ENCODE measurements at regions not wholly inside any gene's neighbourhood (a gene's known extent, or its start where the extent isn't known, plus 50 kb on each side); places are given as distances from the start of the nearest gene placed in this dataset.

DNA sequence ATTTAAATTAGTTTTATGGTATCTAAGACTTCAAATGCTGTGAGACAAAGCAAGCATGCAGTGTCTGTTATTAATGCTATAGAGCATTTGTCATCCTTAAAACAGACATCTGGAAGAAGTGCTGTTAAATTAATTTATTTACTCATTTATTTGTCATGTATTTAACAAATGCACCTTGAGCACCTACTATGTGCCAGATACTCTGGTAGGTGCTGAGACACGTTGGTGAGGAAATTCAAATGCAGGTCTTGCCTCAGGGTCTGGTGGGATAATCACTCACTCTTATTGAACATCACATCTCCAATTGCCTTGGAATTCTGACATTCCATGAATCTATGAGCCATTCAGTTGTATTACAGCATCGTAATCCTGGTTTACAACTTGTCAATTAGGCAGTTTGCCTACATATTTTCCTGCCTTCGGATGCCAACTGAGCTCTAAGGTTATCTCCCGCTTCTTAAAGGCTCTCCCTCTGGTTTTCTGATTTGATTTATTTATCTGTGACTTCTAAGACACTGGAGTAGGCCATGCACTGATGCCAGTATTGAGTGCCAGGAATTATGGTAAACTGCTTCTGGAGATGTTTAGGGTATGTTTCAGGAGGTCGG is 56.0 kb upstream of the RPS23 start:
- Histone ChIP-seq H3K27me3 (no peaks in the 10 kb centered on the region), H3K36me3 (no peaks in the 10 kb centered on the region), H3K27ac (peak overlapping the region in 2 of 4 donors; percentile 56 to 57), H3K9me3 (no peaks in the 10 kb centered on the region), H3K4me3 (no peak overlapping the region), H3K4me1 (peaks cover 0 to 25% (median 2%) of the 10 kb centered on the region in 4 donors)
- no peak for DNase-seq (ENCODE audit: low spot score in 2 of 2)
- TF ChIP-seq POLR2A (IDR thresholded peaks at IDR 0.05) (no peak), EP300 (IDR thresholded peaks at IDR 0.05) (no peak)
- TF ChIP-seq, protein P1, sequence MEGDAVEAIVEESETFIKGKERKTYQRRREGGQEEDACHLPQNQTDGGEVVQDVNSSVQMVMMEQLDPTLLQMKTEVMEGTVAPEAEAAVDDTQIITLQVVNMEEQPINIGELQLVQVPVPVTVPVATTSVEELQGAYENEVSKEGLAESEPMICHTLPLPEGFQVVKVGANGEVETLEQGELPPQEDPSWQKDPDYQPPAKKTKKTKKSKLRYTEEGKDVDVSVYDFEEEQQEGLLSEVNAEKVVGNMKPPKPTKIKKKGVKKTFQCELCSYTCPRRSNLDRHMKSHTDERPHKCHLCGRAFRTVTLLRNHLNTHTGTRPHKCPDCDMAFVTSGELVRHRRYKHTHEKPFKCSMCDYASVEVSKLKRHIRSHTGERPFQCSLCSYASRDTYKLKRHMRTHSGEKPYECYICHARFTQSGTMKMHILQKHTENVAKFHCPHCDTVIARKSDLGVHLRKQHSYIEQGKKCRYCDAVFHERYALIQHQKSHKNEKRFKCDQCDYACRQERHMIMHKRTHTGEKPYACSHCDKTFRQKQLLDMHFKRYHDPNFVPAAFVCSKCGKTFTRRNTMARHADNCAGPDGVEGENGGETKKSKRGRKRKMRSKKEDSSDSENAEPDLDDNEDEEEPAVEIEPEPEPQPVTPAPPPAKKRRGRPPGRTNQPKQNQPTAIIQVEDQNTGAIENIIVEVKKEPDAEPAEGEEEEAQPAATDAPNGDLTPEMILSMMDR (IDR thresholded peaks at IDR 0.05) = no peak
- 64 to 82% methylated on average over 5 of the region's 5 CpGs for WGBS, 2 donors

DNA sequence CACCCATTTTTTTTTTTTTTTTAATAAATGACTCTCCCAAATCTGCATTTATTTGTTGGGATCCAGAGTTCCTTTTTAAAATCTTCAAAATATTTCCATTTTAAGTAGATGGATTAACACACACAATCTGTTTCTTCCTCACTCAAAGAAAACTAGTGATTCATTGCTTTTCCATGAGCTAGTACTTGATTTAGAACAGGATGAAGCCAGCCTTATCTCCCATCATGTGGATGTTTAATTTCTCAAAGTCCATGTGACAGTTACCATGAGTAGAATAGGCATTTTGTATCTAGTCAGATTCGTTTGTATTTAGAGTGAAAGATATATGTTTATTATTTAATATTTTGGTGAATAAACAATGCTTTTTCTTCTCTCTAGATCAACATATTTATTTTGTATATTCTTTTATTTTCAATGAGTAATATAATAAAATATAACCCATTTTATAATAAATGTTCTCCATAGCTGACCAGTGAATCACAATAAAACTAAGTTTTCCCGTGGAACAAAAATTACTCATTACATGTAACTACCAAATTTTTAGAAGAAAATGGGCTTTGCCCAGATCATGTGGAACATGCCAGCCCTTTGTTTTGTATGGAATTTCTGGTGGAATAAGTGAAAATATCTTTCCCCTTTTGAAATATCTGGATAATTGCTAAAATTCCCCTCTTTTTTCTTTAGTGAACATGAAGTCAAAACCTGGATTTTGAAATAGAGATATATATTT is 54.9 kb upstream of the RPS23 start:
- peak overlapping the region in 2 of 4 donors; percentile 58 to 68 for H3K27ac ChIP-seq
- no peak overlapping the region for H3K4me3 ChIP-seq
- no peak for DNase-seq (ENCODE audit: low spot score in 2 of 2)
- no peaks in the 10 kb centered on the region for H3K9me3 ChIP-seq
- WGBS, 2 donors = 64 to 70% methylated on average over 2 of the region's 2 CpGs
- H3K4me1 ChIP-seq = peaks cover 0 to 25% (median 2%) of the 10 kb centered on the region in 4 donors
- H3K27me3 ChIP-seq = no peaks in the 10 kb centered on the region
- H3K36me3 ChIP-seq = no peaks in the 10 kb centered on the region
- TF ChIP-seq, protein P1 (IDR thresholded peaks at IDR 0.05) = no peak
- TF ChIP-seq EP300 (IDR thresholded peaks at IDR 0.05) = no peak
- no peak for TF ChIP-seq POLR2A (IDR thresholded peaks at IDR 0.05)

DNA sequence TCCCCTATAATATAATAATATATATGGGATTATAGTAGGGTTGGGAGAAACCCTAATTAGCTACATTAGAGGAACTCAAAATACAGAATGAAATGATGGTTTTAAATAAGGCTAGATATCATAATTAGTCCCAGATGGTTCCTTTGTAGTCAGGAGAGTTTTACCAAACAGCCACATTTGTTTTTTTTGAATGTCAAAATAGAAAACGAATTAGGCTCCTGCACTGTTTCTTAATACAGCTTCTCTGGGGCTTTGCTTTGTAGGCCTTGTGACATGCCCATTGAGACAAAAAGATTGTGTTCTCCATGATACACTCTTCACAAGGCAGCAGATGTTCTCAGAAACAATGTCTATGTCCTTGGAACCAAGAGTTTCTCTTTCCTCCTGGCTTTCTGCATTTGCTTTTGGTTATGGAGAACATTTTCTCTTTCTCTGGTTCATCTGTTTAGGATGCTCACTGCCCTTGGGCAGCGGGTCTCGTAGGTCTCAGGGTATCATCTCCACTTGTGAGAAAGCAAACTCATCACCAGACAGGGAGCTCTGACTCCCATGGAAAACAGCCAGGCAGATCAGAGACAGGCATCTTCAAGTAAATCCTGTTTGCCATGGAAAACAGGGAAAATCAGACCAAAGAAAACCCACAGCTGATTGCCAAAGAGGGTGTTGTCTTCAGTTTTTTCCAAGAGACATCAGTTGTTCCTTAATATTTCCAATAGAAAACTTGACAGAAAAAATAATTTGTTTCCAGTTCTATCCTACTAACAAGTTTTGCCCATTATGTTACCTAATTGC is 54.1 kb upstream of the RPS23 start:
- H3K9me3 ChIP-seq = no peaks in the 10 kb centered on the region
- peaks cover 0 to 25% (median 2%) of the 10 kb centered on the region in 4 donors for H3K4me1 ChIP-seq
- no peak overlapping the region for H3K4me3 ChIP-seq
- 66 to 75% methylated on average over 3 of the region's 3 CpGs for WGBS, 2 donors
- H3K27me3 ChIP-seq = no peaks in the 10 kb centered on the region
- H3K27ac ChIP-seq = peak overlapping the region in 3 of 4 donors; percentile 27 to 68 (median 58)
- no peaks in the 10 kb centered on the region for H3K36me3 ChIP-seq
- TF ChIP-seq, protein P1 (IDR thresholded peaks at IDR 0.05) = no peak
- no peak for DNase-seq (ENCODE audit: low spot score in 2 of 2)

DNA sequence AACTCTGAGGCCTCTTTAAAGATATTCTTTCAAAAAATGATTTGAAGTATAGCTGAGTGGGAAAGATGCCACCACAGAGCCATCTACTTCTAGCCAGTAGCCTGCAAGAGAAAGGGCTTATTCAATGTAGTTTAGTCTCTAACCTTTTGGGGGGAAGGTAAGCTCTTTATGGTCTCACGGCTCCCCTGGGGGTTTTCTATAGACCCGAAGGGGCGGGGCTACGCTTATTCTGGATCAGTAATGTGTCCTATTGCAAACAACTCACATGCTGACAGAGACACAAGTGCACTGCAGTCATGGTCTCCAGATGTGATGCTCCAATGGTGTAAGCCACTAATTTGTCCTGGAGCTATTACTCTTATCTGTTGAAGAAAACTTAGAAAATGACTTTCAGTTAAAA is 53.4 kb upstream of the RPS23 start:
- no peak overlapping the region for H3K4me3 ChIP-seq
- no peak for TF ChIP-seq POLR2A (IDR thresholded peaks at IDR 0.05)
- no peak for TF ChIP-seq EP300 (IDR thresholded peaks at IDR 0.05)
- TF ChIP-seq, protein P1 (IDR thresholded peaks at IDR 0.05) = no peak
- 82 to 83% methylated on average over 4 of the region's 4 CpGs for WGBS, 2 donors
- no peaks in the 10 kb centered on the region for H3K27me3 ChIP-seq
- peak overlapping the region in 3 of 4 donors; percentile 9 to 45 (median 27) for H3K27ac ChIP-seq
- H3K36me3 ChIP-seq = no peaks in the 10 kb centered on the region
- H3K4me1 ChIP-seq = peaks cover 0 to 24% (median 2%) of the 10 kb centered on the region in 4 donors
- no peak for DNase-seq (ENCODE audit: low spot score in 2 of 2)
- no peaks in the 10 kb centered on the region for H3K9me3 ChIP-seq

Measured in tibial nerve (tissue), 4 donors.